ENCODE measurements at regions not wholly inside any gene's neighbourhood (a gene's known extent, or its start where the extent isn't known, plus 50 kb on each side); places are given as distances from the start of the nearest gene placed in this dataset.

DNA sequence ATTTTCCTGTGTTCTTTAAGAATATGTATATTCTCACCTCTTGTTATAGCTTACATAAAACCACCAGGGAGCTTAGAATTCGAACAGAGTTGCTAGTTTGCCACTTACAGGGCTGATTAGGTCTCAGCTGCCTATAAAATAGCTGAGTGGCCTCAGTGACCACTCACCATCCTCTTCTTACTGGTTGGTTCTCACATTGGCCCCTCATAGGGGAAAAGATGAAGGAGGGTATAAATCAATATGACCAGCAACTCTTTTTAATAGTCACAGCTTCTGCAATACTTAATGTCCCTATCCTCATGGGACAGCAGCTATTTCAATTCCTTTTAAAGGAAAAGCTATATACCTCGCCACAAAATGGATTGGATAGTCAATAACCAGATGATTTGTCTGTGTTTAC is 199.4 kb upstream of the CDH20 start:
- no peaks in the 10 kb centered on the region for H3K9me3 Mint-ChIP-seq (ENCODE audit: insufficient read depth)
- no peak for ATAC-seq
- CTCF ChIA-PET, result no interaction called here
- POLR2A ChIA-PET, result no interaction called here
- DNase-seq, result no peak
- H3K4me3 Mint-ChIP-seq, result no peak overlapping the region
- no peaks in the 10 kb centered on the region for H3K27me3 Mint-ChIP-seq (ENCODE audit: low read depth)
- H3K27ac Mint-ChIP-seq, result no peak overlapping the region
- no peaks in the 10 kb centered on the region for H3K36me3 Mint-ChIP-seq (ENCODE audit: low read depth)
- H3K4me1 Mint-ChIP-seq (ENCODE audit: low read depth), result no peaks in the 10 kb centered on the region

DNA sequence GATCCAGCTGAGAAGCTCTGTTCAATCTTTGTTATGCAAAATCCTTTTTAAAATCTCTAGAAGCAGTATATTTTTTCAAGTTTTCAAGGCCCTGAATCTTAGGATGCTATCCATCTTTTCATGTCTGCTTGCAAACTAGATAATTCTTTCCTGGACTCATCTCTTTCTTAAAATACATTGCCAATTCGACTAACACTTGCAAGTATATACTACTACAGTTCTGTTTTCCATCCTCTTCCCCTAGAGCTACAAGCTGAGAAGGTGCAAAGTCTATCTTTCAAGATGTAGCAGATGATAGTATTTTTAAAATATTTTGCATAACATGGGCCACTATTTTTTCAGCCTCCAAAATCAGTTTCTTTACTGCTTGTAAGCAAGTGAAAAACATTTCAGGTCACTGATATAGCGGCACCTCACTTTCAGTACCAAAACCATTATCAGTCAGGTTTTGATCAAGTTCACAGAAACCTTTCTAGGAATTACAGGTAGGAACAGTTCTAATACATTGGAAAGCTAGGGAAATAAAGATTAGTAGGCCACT is 196.4 kb upstream of the CDH20 start:
- H3K4me3 Mint-ChIP-seq, result no peak overlapping the region
- no peak overlapping the region for H3K27ac Mint-ChIP-seq
- ATAC-seq, result no peak
- no peaks in the 10 kb centered on the region for H3K4me1 Mint-ChIP-seq (ENCODE audit: low read depth)
- no peaks in the 10 kb centered on the region for H3K27me3 Mint-ChIP-seq (ENCODE audit: low read depth)
- POLR2A ChIA-PET, result no interaction called here
- CTCF ChIA-PET, result no interaction called here
- H3K36me3 Mint-ChIP-seq (ENCODE audit: low read depth), result no peaks in the 10 kb centered on the region
- DNase-seq, result no peak
- H3K9me3 Mint-ChIP-seq (ENCODE audit: insufficient read depth), result no peaks in the 10 kb centered on the region

DNA sequence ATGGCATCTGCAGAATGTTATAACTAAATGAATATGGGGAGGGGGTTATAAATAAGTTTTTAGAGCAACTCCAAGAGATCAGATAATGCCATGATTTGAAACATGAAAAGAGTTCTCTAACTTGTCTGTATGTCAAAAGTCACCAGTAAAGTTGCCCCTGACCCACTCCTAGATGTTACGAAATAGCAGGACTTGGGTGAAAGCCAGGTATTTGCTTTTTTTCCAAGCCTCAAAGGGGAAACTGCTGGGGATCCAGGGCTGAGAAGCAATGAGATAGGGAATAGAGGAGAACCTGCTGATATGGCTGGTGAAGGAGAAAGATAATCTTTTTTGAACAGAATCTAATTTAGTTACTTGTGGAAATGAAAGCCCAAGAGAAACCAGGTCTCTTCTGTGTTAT is 191.5 kb upstream of the CDH20 start:
- ATAC-seq (no peak), DNase-seq (no peak)
- H3K4me3 Mint-ChIP-seq, result no peak overlapping the region
- ChIA-PET CTCF (no interaction called here), POLR2A (no interaction called here)
- no peaks in the 10 kb centered on the region for H3K27me3 Mint-ChIP-seq (ENCODE audit: low read depth)
- H3K4me1 Mint-ChIP-seq (ENCODE audit: low read depth), result no peaks in the 10 kb centered on the region
- H3K36me3 Mint-ChIP-seq (ENCODE audit: low read depth), result no peaks in the 10 kb centered on the region
- H3K9me3 Mint-ChIP-seq (ENCODE audit: insufficient read depth), result no peaks in the 10 kb centered on the region
- no peak overlapping the region for H3K27ac Mint-ChIP-seq

DNA sequence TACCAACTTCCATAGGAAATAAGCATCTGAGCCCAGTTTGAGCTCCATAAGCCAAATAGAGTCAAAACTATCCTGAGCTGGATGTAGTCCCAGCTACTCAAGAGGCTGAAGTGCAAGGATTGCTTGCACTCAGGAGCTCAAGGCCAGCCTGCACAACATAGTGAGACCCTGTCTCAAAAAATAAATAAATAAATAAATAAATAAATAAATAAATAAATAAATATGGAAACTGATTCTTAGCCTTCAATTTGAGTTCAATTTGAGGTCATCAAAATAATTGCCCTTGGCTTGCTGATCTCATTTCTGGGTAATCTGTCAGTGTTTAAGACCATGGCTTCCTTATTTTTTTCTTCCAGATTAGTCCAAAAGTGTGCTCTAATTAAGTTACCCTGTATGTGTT is 184.9 kb upstream of the CDH20 start:
- H3K4me3 Mint-ChIP-seq, result no peak overlapping the region
- no peaks in the 10 kb centered on the region for H3K4me1 Mint-ChIP-seq (ENCODE audit: low read depth)
- ATAC-seq (no peak), DNase-seq (no peak)
- no peaks in the 10 kb centered on the region for H3K9me3 Mint-ChIP-seq (ENCODE audit: insufficient read depth)
- no peaks in the 10 kb centered on the region for H3K27me3 Mint-ChIP-seq (ENCODE audit: low read depth)
- ChIA-PET POLR2A (no interaction called here), CTCF (no interaction called here)
- no peak overlapping the region for H3K27ac Mint-ChIP-seq
- H3K36me3 Mint-ChIP-seq (ENCODE audit: low read depth), result no peaks in the 10 kb centered on the region

DNA sequence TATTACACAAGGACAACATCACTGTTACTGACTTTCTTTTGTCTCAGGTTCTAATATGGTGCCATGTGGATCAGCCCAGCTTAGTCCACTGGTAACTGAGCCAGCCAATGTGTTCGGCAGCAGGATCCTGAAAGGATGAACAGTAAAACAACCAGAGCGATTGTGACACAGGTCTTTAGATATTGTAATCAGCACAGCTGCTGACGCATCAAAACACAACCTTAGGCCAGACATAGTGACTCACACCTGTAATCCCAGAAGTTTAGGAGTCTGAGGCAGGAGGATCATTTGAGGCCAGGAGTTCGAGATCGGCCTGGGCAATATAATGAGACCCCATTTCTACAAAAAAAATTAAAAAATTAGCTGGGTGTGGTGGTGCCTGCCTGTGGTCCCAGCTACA is 183.4 kb upstream of the CDH20 start:
- DNase-seq (no peak), ATAC-seq (no peak)
- Mint-ChIP-seq H3K4me1 (ENCODE audit: low read depth) (no peaks in the 10 kb centered on the region), H3K4me3 (no peak overlapping the region), H3K27me3 (ENCODE audit: low read depth) (no peaks in the 10 kb centered on the region), H3K36me3 (ENCODE audit: low read depth) (no peaks in the 10 kb centered on the region), H3K9me3 (ENCODE audit: insufficient read depth) (no peaks in the 10 kb centered on the region), H3K27ac (no peak overlapping the region)
- ChIA-PET POLR2A (no interaction called here), CTCF (no interaction called here)

DNA sequence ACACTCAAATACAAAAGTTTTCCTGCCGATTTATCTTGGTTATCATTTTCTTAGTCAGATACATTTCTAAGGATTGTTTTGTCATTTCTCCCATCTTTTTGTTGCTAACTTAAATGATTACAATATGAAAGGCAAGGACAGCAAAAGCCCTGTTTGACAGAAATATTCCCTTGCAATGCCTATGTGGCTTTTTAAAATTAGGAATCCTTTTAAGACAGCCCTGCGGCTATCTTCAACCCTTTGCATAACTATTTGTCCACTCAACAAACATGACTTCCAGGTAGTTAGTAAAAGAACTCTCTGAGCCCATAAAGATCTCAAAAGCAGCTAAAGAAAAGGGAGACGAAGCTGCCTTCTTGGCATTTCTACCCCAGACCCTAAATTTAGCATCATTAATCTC is 179.7 kb upstream of the CDH20 start:
- H3K36me3 Mint-ChIP-seq (ENCODE audit: low read depth), result no peaks in the 10 kb centered on the region
- no peak overlapping the region for H3K4me3 Mint-ChIP-seq
- ChIA-PET CTCF (no interaction called here), POLR2A (no interaction called here)
- H3K9me3 Mint-ChIP-seq (ENCODE audit: insufficient read depth), result no peaks in the 10 kb centered on the region
- ATAC-seq, result no peak
- no peaks in the 10 kb centered on the region for H3K27me3 Mint-ChIP-seq (ENCODE audit: low read depth)
- H3K27ac Mint-ChIP-seq, result no peak overlapping the region
- no peaks in the 10 kb centered on the region for H3K4me1 Mint-ChIP-seq (ENCODE audit: low read depth)
- no peak for DNase-seq

DNA sequence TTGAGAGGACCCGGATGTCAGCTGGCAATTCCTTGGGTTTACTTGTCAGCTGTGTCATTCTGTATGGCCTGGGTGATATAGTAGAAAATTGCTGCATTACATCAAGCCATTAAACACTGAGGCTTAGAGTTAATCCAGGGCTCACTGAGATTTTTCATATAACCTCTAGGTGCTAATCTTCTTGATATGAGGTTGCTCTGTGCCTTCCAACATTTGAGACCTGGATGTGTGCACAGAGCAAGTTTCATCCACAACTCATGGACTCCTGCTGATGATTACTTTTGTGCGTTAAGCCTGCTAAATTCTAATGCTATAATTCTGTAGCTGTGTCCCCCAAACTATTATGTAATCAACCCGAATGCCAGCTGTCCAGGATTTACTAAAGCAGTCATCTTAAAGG is 178.4 kb upstream of the CDH20 start:
- CTCF ChIA-PET, result no interaction called here
- Mint-ChIP-seq H3K9me3 (ENCODE audit: insufficient read depth) (no peaks in the 10 kb centered on the region), H3K36me3 (ENCODE audit: low read depth) (no peaks in the 10 kb centered on the region), H3K27ac (no peak overlapping the region), H3K4me3 (no peak overlapping the region), H3K4me1 (ENCODE audit: low read depth) (no peaks in the 10 kb centered on the region), H3K27me3 (ENCODE audit: low read depth) (no peaks in the 10 kb centered on the region)
- ATAC-seq (no peak), DNase-seq (no peak)
- POLR2A ChIA-PET, result no interaction called here

DNA sequence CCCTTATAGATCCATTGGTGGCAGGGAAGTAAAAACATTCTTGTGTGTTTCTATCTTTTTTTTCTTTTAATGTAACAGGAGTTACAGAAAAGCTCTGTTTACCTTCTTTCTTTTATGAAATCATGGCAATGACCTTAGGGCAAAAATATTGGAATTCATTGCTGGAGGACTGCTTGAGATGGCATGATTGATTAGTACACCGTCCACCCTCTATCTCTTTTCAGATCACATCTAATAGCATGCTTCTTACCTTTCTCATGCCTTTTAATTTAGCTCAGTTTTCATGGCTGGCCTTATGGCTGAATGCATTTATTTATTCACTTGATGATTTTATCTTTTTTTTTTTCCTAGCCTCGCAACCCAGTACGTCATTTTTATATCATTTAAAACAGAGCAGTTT is 177.6 kb upstream of the CDH20 start:
- no peaks in the 10 kb centered on the region for H3K9me3 Mint-ChIP-seq (ENCODE audit: insufficient read depth)
- H3K4me1 Mint-ChIP-seq (ENCODE audit: low read depth), result no peaks in the 10 kb centered on the region
- H3K27me3 Mint-ChIP-seq (ENCODE audit: low read depth), result no peaks in the 10 kb centered on the region
- ChIA-PET CTCF (no interaction called here), POLR2A (no interaction called here)
- H3K4me3 Mint-ChIP-seq, result no peak overlapping the region
- no peaks in the 10 kb centered on the region for H3K36me3 Mint-ChIP-seq (ENCODE audit: low read depth)
- DNase-seq (no peak), ATAC-seq (no peak)
- no peak overlapping the region for H3K27ac Mint-ChIP-seq

DNA sequence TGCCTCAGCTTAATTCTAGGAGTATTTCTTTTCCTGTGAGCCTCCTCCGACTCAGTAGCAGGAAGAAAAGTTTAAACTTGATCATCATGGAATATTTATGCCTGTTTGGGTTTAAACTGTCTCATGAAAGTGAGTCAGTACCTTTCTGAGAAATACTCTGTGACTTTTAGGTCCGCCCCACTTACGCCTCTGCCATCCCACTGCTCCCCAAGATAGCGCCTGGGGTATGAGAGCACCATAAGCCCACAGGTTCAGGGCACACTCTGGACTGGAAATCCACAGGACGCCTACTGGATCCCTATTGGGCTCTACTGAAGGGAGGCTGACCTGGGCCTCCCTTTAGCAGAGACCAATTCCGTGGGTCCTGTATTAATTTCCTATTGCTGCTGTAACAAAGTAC is 175.8 kb upstream of the CDH20 start:
- Mint-ChIP-seq H3K27me3 (ENCODE audit: low read depth) (no peaks in the 10 kb centered on the region), H3K27ac (no peak overlapping the region), H3K4me1 (ENCODE audit: low read depth) (no peaks in the 10 kb centered on the region), H3K36me3 (ENCODE audit: low read depth) (no peaks in the 10 kb centered on the region), H3K9me3 (ENCODE audit: insufficient read depth) (no peaks in the 10 kb centered on the region), H3K4me3 (no peak overlapping the region)
- CTCF ChIA-PET, result no interaction called here
- no peak for ATAC-seq
- POLR2A ChIA-PET, result no interaction called here
- no peak for DNase-seq

DNA sequence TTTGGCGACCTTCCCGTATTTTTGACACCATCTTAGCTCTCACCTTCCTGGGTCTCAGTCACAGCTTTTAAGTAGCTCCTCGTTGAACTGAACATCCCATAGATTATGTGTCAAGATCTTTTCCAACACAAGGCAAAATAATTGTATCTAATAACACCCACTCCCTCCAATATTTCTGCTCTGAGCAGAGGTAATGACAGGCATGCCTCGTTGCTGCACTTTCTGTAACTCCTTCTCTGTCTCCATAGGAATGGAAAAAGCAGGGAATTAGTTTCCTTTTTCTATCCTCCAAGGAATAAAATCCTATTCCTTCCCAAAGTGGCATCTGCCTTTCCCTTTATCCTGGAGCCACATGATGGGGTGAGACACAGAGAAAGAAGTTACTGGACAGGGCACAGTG is 174.0 kb upstream of the CDH20 start:
- Mint-ChIP-seq H3K27ac (no peak overlapping the region), H3K4me1 (ENCODE audit: low read depth) (no peaks in the 10 kb centered on the region), H3K9me3 (ENCODE audit: insufficient read depth) (no peaks in the 10 kb centered on the region), H3K27me3 (ENCODE audit: low read depth) (no peaks in the 10 kb centered on the region), H3K4me3 (no peak overlapping the region), H3K36me3 (ENCODE audit: low read depth) (no peaks in the 10 kb centered on the region)
- DNase-seq, result no peak
- CTCF ChIA-PET, result no interaction called here
- POLR2A ChIA-PET, result no interaction called here
- ATAC-seq, result no peak

DNA sequence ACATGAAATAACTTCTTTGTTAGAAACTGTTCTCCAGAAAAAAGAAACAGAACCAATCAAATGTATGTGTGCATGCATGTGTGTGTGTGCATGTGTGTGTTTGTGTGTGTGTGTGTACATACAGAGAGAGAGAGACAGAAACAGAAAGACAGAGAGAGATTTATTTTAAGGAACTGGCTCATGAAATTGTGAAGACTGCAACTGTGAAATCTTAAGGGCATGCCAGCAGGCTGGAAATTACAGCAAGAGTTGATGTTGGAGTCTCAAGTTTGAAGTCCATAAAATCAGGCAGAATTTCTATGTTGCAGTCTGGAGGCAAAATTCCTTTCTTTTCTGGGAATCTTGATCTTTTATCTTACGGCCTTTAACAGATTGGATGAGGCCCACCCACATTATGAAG is 168.9 kb upstream of the CDH20 start:
- POLR2A ChIA-PET, result no interaction called here
- ATAC-seq (no peak), DNase-seq (no peak)
- no peaks in the 10 kb centered on the region for H3K36me3 Mint-ChIP-seq (ENCODE audit: low read depth)
- CTCF ChIA-PET, result no interaction called here
- H3K9me3 Mint-ChIP-seq (ENCODE audit: insufficient read depth), result no peaks in the 10 kb centered on the region
- H3K4me3 Mint-ChIP-seq, result no peak overlapping the region
- no peaks in the 10 kb centered on the region for H3K27me3 Mint-ChIP-seq (ENCODE audit: low read depth)
- H3K27ac Mint-ChIP-seq, result no peak overlapping the region
- no peaks in the 10 kb centered on the region for H3K4me1 Mint-ChIP-seq (ENCODE audit: low read depth)

DNA sequence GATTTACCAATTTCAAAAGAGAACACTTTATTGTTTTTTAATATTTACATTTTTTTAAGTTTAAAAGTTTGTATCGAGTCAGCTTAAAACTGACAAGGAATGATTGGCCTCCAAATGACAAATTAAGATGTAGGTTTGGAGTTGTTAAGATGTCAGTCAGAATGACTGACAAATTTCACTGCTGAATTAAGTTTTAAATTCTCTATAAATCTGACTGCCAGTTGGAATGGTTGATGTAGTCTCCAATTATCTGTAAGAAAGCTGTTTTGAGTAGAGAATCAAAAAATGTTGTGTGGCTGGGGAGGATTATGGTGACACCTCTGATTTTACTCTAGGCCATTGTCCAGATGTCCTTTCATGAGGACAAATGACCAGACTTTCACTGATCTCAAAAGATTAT is 165.3 kb upstream of the CDH20 start:
- Mint-ChIP-seq H3K4me1 (ENCODE audit: low read depth) (no peaks in the 10 kb centered on the region), H3K9me3 (ENCODE audit: insufficient read depth) (no peaks in the 10 kb centered on the region), H3K27me3 (ENCODE audit: low read depth) (no peaks in the 10 kb centered on the region), H3K36me3 (ENCODE audit: low read depth) (no peaks in the 10 kb centered on the region), H3K27ac (no peak overlapping the region), H3K4me3 (no peak overlapping the region)
- ChIA-PET CTCF (no interaction called here), POLR2A (no interaction called here)
- DNase-seq (no peak), ATAC-seq (no peak)

DNA sequence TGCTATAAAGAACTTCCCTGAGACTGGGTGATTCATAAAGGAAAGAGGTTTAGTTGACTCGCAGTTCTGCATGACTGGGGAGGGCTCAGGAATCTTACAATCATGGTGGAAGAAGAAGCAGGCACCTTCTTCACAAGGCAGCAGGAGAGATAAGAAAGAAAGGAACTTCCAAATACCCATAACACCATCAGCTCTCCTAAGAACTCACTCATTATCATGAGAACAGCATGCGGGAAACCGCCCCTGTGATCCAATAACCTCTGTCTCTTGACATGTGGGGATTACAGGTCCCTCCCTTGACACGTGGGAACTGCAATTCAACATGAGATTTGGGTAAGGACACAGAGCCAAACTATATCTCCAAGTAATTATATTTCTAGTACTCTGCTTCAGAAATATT is 163.8 kb upstream of the CDH20 start:
- Mint-ChIP-seq H3K36me3 (ENCODE audit: low read depth) (no peaks in the 10 kb centered on the region), H3K4me3 (no peak overlapping the region), H3K4me1 (ENCODE audit: low read depth) (no peaks in the 10 kb centered on the region), H3K27me3 (ENCODE audit: low read depth) (no peaks in the 10 kb centered on the region), H3K9me3 (ENCODE audit: insufficient read depth) (no peaks in the 10 kb centered on the region), H3K27ac (no peak overlapping the region)
- CTCF ChIA-PET, result no interaction called here
- ATAC-seq (no peak), DNase-seq (no peak)
- POLR2A ChIA-PET, result no interaction called here

DNA sequence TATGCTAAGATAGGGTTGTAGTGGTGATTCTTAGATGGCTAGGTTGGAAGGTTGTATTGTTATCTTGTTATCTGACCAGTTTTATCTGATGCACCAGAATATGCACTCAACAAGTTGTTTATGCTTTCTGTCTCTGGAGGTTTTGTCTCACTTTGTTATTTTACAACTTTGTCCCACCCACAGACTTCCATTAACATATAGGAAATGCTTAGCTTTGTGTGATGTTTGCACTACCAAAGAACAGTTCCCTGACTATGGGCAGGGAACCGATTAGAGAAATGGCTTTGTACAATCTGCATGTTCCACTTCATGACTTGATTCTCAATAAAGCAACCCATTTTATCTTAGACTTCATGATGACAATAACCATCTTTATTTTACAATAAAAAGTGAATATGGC is 160.6 kb upstream of the CDH20 start:
- ATAC-seq (no peak), DNase-seq (no peak)
- Mint-ChIP-seq H3K4me1 (ENCODE audit: low read depth) (no peaks in the 10 kb centered on the region), H3K27me3 (ENCODE audit: low read depth) (no peaks in the 10 kb centered on the region), H3K36me3 (ENCODE audit: low read depth) (no peaks in the 10 kb centered on the region), H3K4me3 (no peak overlapping the region), H3K27ac (no peak overlapping the region), H3K9me3 (ENCODE audit: insufficient read depth) (no peaks in the 10 kb centered on the region)
- POLR2A ChIA-PET, result no interaction called here
- CTCF ChIA-PET, result no interaction called here

Measured in activated CD8-positive, alpha-beta T cell treated with anti-CD3 and anti-CD28 coated beads, Interleukin-2, amount 10 ng/mL, durations not matched to agents 7 days and 5 days (primary cell).